ENCODE measurements at regions not wholly inside any gene's neighbourhood (a gene's known extent, or its start where the extent isn't known, plus 50 kb on each side); places are given as distances from the start of the nearest gene placed in this dataset.
A peak's percentile ranks its signal among the peaks of the same experiment; 100 is the strongest.
"Not testable (repeated sequence)": the region's sequence is repeated elsewhere in the genome, so short reads cannot be mapped to it uniquely, and the experiment has no call there.

GRCh38 chr3:28971156-28971555 lies 309.7 kb upstream of the RBMS3 start:
- no peak for DNase-seq

GRCh38 chr3:28972921-28973320 lies 307.9 kb upstream of the RBMS3 start:
- no peak for DNase-seq

GRCh38 chr3:28973609-28974008 lies 307.3 kb upstream of the RBMS3 start:
- no peak for DNase-seq

- DNase-seq = no peak
Measured at GRCh38 chr3:28978092-28978491, 302.8 kb upstream of the RBMS3 start.

GRCh38 chr3:28980131-28980530 lies 300.7 kb upstream of the RBMS3 start:
- no peak for DNase-seq

GRCh38 chr3:28980631-28981030 lies 300.2 kb upstream of the RBMS3 start:
- no peak for DNase-seq

GRCh38 chr3:28982906-28983305 lies 298.0 kb upstream of the RBMS3 start:
- DNase-seq = no peak

- DNase-seq = no peak
Measured at GRCh38 chr3:28986922-28987321, 293.9 kb upstream of the RBMS3 start.

GRCh38 chr3:28989646-28990089 lies 291.2 kb upstream of the RBMS3 start:
- no peak for DNase-seq

GRCh38 chr3:28994161-28994905 lies 286.5 kb upstream of the RBMS3 start:
- DNase-seq = no peak

GRCh38 chr3:29004885-29005599 lies 275.8 kb upstream of the RBMS3 start:
- DNase-seq = no peak

GRCh38 chr3:29005862-29006261 lies 275.0 kb upstream of the RBMS3 start:
- DNase-seq = no peak

GRCh38 chr3:29011441-29011840 lies 269.4 kb upstream of the RBMS3 start:
- DNase-seq = peak; percentile 3

GRCh38 chr3:29011966-29012365 lies 268.9 kb upstream of the RBMS3 start:
- DNase-seq = no peak

GRCh38 chr3:29022976-29023375 lies 257.9 kb upstream of the RBMS3 start:
- DNase-seq = no peak

- DNase-seq = no peak
Measured at GRCh38 chr3:29026286-29026685, 254.6 kb upstream of the RBMS3 start.

GRCh38 chr3:29026959-29027358 lies 253.9 kb upstream of the RBMS3 start:
- DNase-seq = no peak

- DNase-seq = not testable (repeated sequence)
Measured at GRCh38 chr3:29031175-29031574, 249.7 kb upstream of the RBMS3 start.

- DNase-seq = no peak
Measured at GRCh38 chr3:29033511-29033910, 247.4 kb upstream of the RBMS3 start.

GRCh38 chr3:29050155-29050554 lies 230.7 kb upstream of the RBMS3 start:
- DNase-seq = no peak

- DNase-seq = peak; percentile 25
Measured at GRCh38 chr3:29057326-29057725, 223.5 kb upstream of the RBMS3 start.

- DNase-seq = peak; percentile 73
Measured at GRCh38 chr3:29064085-29064484, 216.8 kb upstream of the RBMS3 start.

- peak; percentile 71 for DNase-seq
Measured at GRCh38 chr3:29065211-29065785, 215.6 kb upstream of the RBMS3 start.

- no peak for DNase-seq
Measured at GRCh38 chr3:29067007-29067406, 213.9 kb upstream of the RBMS3 start.

Data from NCI-H69 (cell line).